ENCODE measurements at regions not wholly inside any gene's neighbourhood (a gene's known extent, or its start where the extent isn't known, plus 50 kb on each side); places are given as distances from the start of the nearest gene placed in this dataset.

DNA sequence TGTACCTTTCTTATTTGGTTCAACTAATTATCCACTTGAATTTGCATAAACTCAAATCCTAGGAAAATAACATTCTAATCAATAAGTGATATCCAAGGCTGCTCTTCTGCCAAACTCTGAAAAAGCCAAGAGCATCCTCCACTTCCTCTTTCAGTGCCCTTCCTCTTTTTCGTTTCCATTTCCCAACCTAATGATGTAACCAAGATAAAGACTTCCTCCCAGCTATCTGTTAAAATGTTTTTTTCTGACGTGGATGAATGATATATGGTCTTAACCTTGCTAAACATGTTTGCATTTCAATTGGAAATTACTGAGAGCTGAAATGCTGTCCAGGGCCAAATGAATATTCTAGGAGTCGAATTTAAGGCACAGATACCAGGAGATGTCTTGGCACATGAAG is 459.5 kb upstream of the PDE3A start:
- intact Hi-C loops (cut with micrococcal nuclease; ENCODE audit: unreplicated experiment), result no loop called here
- H3K9me3 ChIP-seq (ENCODE audit: control insufficient read depth, insufficient read depth, low read depth, low read length), result no peaks in the 10 kb centered on the region
- CTCF ChIA-PET, result no interaction called here

DNA sequence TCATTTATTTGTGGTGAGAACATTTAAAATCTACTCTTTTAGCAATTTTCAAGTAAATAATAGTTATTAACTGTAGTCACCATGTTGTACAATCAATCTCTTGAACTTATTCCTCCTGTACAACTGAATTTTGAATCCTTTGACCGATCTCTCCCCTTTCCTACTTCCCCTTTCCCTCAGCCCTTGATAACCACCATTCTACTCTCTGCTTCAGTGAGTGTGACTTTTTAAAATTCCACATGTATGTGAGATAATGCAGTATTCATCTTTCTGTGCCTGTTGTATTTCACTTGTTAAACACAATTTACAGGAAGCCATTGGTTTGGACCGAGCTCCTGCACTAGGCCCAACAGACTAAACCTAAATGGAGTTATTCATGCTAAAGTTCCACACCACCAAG is 458.9 kb upstream of the PDE3A start:
- ChIA-PET CTCF (no interaction called here), POLR2A (no interaction called here)
- in situ Hi-C loops (cut with HindIII; ENCODE audit: low pct_unique_long_range_greater_than_20kb, low sequenced_read_pairs), result no loop called here
- BruUV-seq (replicated peaks), result no TSS peak
- Histone ChIP-seq H3K27ac (ENCODE audit: low read length) (no peak overlapping the region), H3K4me3 (ENCODE audit: low read depth in 2 of 2, low read length in 2 of 2) (no peak overlapping the region), H3K27me3 (ENCODE audit: control insufficient read depth, insufficient read depth, low read length) (no peaks in the 10 kb centered on the region), H3K4me1 (ENCODE audit: control insufficient read depth, insufficient read depth, low read length) (no peaks in the 10 kb centered on the region), H3K36me3 (ENCODE audit: control insufficient read depth, insufficient read depth, low read length) (no peaks in the 10 kb centered on the region), H3K9me3 (ENCODE audit: control insufficient read depth, insufficient read depth, low read depth, low read length) (no peaks in the 10 kb centered on the region)
- intact Hi-C loops (cut with micrococcal nuclease; ENCODE audit: unreplicated experiment), result no loop called here
- TF ChIP-seq SIN3A (IDR thresholded peaks at IDR 0.05; ENCODE audit: borderline replicate concordance, insufficient read depth, low read depth, low read length) (no peak), TCF7L2 (IDR thresholded peaks at IDR 0.05; ENCODE audit: low read depth, low read length) (no peak), POLR2AphosphoS5 (IDR thresholded peaks at IDR 0.05; ENCODE audit: low read depth, low read length) (no peak)
- TF ChIP-seq, protein P1, sequence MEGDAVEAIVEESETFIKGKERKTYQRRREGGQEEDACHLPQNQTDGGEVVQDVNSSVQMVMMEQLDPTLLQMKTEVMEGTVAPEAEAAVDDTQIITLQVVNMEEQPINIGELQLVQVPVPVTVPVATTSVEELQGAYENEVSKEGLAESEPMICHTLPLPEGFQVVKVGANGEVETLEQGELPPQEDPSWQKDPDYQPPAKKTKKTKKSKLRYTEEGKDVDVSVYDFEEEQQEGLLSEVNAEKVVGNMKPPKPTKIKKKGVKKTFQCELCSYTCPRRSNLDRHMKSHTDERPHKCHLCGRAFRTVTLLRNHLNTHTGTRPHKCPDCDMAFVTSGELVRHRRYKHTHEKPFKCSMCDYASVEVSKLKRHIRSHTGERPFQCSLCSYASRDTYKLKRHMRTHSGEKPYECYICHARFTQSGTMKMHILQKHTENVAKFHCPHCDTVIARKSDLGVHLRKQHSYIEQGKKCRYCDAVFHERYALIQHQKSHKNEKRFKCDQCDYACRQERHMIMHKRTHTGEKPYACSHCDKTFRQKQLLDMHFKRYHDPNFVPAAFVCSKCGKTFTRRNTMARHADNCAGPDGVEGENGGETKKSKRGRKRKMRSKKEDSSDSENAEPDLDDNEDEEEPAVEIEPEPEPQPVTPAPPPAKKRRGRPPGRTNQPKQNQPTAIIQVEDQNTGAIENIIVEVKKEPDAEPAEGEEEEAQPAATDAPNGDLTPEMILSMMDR (IDR thresholded peaks at IDR 0.05), result no peak
- TF ChIP-seq, protein P2, sequence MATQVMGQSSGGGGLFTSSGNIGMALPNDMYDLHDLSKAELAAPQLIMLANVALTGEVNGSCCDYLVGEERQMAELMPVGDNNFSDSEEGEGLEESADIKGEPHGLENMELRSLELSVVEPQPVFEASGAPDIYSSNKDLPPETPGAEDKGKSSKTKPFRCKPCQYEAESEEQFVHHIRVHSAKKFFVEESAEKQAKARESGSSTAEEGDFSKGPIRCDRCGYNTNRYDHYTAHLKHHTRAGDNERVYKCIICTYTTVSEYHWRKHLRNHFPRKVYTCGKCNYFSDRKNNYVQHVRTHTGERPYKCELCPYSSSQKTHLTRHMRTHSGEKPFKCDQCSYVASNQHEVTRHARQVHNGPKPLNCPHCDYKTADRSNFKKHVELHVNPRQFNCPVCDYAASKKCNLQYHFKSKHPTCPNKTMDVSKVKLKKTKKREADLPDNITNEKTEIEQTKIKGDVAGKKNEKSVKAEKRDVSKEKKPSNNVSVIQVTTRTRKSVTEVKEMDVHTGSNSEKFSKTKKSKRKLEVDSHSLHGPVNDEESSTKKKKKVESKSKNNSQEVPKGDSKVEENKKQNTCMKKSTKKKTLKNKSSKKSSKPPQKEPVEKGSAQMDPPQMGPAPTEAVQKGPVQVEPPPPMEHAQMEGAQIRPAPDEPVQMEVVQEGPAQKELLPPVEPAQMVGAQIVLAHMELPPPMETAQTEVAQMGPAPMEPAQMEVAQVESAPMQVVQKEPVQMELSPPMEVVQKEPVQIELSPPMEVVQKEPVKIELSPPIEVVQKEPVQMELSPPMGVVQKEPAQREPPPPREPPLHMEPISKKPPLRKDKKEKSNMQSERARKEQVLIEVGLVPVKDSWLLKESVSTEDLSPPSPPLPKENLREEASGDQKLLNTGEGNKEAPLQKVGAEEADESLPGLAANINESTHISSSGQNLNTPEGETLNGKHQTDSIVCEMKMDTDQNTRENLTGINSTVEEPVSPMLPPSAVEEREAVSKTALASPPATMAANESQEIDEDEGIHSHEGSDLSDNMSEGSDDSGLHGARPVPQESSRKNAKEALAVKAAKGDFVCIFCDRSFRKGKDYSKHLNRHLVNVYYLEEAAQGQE (IDR thresholded peaks at IDR 0.05; ENCODE audit: insufficient read depth in 1 of 2, low read depth in 2 of 2, low read length in 1 of 2), result no peak
- ATAC-seq (no peak), DNase-seq (ENCODE audit: low read depth, low spot score) (no peak)

More for the DNA sequence above, 459.5 kb upstream of the PDE3A start:
- no peak for ATAC-seq
- in situ Hi-C loops (cut with HindIII; ENCODE audit: low pct_unique_long_range_greater_than_20kb, low sequenced_read_pairs), result no loop called here
- Histone ChIP-seq H3K27ac (ENCODE audit: low read length) (no peak overlapping the region), H3K4me3 (ENCODE audit: low read depth in 2 of 2, low read length in 2 of 2) (no peak overlapping the region), H3K27me3 (ENCODE audit: control insufficient read depth, insufficient read depth, low read length) (no peaks in the 10 kb centered on the region), H3K36me3 (ENCODE audit: control insufficient read depth, insufficient read depth, low read length) (no peaks in the 10 kb centered on the region), H3K4me1 (ENCODE audit: control insufficient read depth, insufficient read depth, low read length) (no peaks in the 10 kb centered on the region)
- TF ChIP-seq, protein P1 (IDR thresholded peaks at IDR 0.05), result no peak
- TF ChIP-seq SIN3A (IDR thresholded peaks at IDR 0.05; ENCODE audit: borderline replicate concordance, insufficient read depth, low read depth, low read length) (no peak), POLR2AphosphoS5 (IDR thresholded peaks at IDR 0.05; ENCODE audit: low read depth, low read length) (no peak), TCF7L2 (IDR thresholded peaks at IDR 0.05; ENCODE audit: low read depth, low read length) (no peak)
- TF ChIP-seq, protein P2 (IDR thresholded peaks at IDR 0.05; ENCODE audit: insufficient read depth in 1 of 2, low read depth in 2 of 2, low read length in 1 of 2), result no peak
- DNase-seq (ENCODE audit: low read depth, low spot score), result no peak
- no TSS peak for BruUV-seq (replicated peaks)
- POLR2A ChIA-PET, result no interaction called here
